ENCODE measurements at regions not wholly inside any gene's neighbourhood (a gene's known extent, or its start where the extent isn't known, plus 50 kb on each side); places are given as distances from the start of the nearest gene placed in this dataset.

DNA sequence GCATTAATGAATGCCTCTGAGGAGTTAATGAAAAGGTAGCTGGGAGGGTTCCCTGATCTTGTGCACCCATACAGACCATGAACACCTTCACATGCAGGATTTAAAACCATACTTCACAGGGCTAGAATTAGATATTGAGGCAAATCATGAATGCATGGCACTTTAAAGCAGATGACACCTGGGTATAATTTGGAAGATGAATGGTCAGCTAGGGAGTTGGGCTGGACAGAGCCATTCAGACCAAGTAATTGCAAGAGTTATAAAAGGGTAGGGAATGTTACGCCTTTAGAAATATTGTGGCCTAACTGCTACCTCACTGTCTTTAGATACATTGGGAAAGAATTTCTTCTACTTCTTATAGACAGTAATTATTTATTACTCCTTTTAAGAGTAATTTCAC lies 89.1 kb upstream of the ZNF827 start:
- no peak overlapping the region for H3K4me3 ChIP-seq (ENCODE audit: low read depth, low read length)
- no peak for TF ChIP-seq CTCF (IDR thresholded peaks at IDR 0.05; ENCODE audit: low read depth, low read length)
- in situ Hi-C loops (cut with HindIII; ENCODE audit: low sequenced_read_pairs), result no loop called here
- DNase-seq (ENCODE audit: low read depth, low spot score), result no peak

GRCh38 chr4:146023334-146023967 lies 84.8 kb upstream of the ZNF827 start:
- DNase-seq (ENCODE audit: low read depth, low spot score), result no peak
- TF ChIP-seq CTCF (IDR thresholded peaks at IDR 0.05; ENCODE audit: low read depth, low read length), result no peak
- H3K4me3 ChIP-seq (ENCODE audit: low read depth, low read length), result no peak overlapping the region
- in situ Hi-C loops (cut with HindIII; ENCODE audit: low sequenced_read_pairs), result no loop called here

DNA sequence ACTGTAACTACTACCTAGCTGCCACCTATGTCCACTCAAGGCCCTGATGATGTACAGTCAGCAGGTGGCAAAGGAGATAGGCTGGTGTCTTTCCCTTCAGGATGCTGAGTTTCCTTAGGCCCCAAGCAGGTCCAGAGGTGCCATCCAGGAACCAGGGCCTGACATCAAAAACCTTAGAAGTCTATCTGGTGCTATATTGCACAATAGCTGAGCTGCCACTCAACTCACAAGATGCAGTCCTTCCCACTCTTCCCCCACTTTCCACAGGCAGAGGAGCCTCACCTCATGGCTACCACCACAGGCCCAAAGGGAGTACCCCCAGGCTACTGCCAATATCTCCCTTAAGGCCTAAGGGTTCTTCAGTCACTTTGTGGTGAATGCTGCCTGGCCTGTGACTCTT lies 83.9 kb upstream of the ZNF827 start:
- no peak for TF ChIP-seq CTCF (IDR thresholded peaks at IDR 0.05; ENCODE audit: low read depth, low read length)
- no peak overlapping the region for H3K4me3 ChIP-seq (ENCODE audit: low read depth, low read length)
- DNase-seq (ENCODE audit: low read depth, low spot score), result no peak
- in situ Hi-C loops (cut with HindIII; ENCODE audit: low sequenced_read_pairs), result no loop called here

GRCh38 chr4:146018247-146018646 lies 79.6 kb upstream of the ZNF827 start:
- H3K4me3 ChIP-seq (ENCODE audit: low read depth, low read length), result no peak overlapping the region
- in situ Hi-C loops (cut with HindIII; ENCODE audit: low sequenced_read_pairs), result no loop called here
- no peak for DNase-seq (ENCODE audit: low read depth, low spot score)
- TF ChIP-seq CTCF (IDR thresholded peaks at IDR 0.05; ENCODE audit: low read depth, low read length), result no peak

- in situ Hi-C loops (cut with HindIII; ENCODE audit: low sequenced_read_pairs), result no loop called here
- H3K4me3 ChIP-seq (ENCODE audit: low read depth, low read length), result no peak overlapping the region
- TF ChIP-seq CTCF (IDR thresholded peaks at IDR 0.05; ENCODE audit: low read depth, low read length), result no peak
- DNase-seq (ENCODE audit: low read depth, low spot score), result no peak
Observed at GRCh38 chr4:146004730-146005129, 66.1 kb upstream of the ZNF827 start.

DNA sequence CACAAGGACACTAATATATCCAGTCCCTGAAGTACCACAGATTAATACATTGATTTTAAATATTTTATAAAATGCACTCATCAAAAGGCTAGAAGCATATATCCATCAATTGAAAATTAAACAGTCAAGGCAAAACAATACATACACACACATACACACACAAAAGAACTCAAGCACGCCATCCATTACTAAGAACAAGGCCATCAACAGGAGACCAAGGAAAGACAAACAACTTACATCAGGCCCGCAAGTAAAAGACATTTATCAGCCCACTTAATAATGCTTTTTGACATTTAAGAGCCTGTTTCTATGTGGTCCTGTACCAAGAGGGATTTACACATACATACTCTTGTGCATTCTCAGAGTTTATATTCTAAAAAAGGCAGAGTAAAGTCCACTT lies 50.0 kb upstream of the ZNF827 start:
- in situ Hi-C loops (cut with HindIII; ENCODE audit: low sequenced_read_pairs), result no loop called here
- no peak for DNase-seq (ENCODE audit: low read depth, low spot score)
- no peak overlapping the region for H3K4me3 ChIP-seq (ENCODE audit: low read depth, low read length)
- no peak for TF ChIP-seq CTCF (IDR thresholded peaks at IDR 0.05; ENCODE audit: low read depth, low read length)

Measured in astrocyte of the spinal cord (primary cell).